ENCODE measurements at regions not wholly inside any gene's neighbourhood (a gene's known extent, or its start where the extent isn't known, plus 50 kb on each side); places are given as distances from the start of the nearest gene placed in this dataset.

GRCh38 chr3:106329521-106329920 is 460.7 kb upstream of the CBLB start (continued):
- TF ChIP-seq ZNF462 (CRISPR knock-in tag; IDR thresholded peaks at IDR 0.05) (no peak), EZH2phosphoT487 (IDR thresholded peaks at IDR 0.05; ENCODE audit: unreplicated experiment) (no peak)

GRCh38 chr3:106331636-106332035 is 462.8 kb upstream of the CBLB start:
- H4K20me1 ChIP-seq (replicated peaks; ENCODE audit: insufficient read depth) = no peaks in the 10 kb centered on the region
- H3F3A ChIP-seq (replicated peaks; ENCODE audit: low read depth) = no peaks in the 10 kb centered on the region
- Mint-ChIP-seq H3K36me3 (ENCODE audit: low read depth) (no peaks in the 10 kb centered on the region), H3K27ac (no peak overlapping the region), H3K4me1 (no peaks in the 10 kb centered on the region), H3K9me3 (no peaks in the 10 kb centered on the region), H3K4me3 (no peak overlapping the region), H3K27me3 (ENCODE audit: insufficient read depth, low read depth, poor library complexity) (no peaks in the 10 kb centered on the region)
- H3K79me2 ChIP-seq (replicated peaks; ENCODE audit: insufficient read depth) = no peaks in the 10 kb centered on the region
- no peak for DNase-seq (ENCODE audit: low spot score)
- H3K4me2 ChIP-seq = no peak overlapping the region
- no peak for ATAC-seq
- no peak overlapping the region for H3K27ac ChIP-seq (ENCODE audit: low read depth)
- no peaks in the 10 kb centered on the region for H3K4me1 ChIP-seq (ENCODE audit: insufficient read depth)
- no peaks in the 10 kb centered on the region for H3K9me2 ChIP-seq (ENCODE audit: insufficient read depth)
- no peaks in the 10 kb centered on the region for H3K36me3 ChIP-seq (ENCODE audit: insufficient read depth)
- TF ChIP-seq ZNF331 (CRISPR knock-in tag; IDR thresholded peaks at IDR 0.05; ENCODE audit: low read depth) (no peak), STAT1 (IDR thresholded peaks at IDR 0.05; ENCODE audit: unreplicated experiment) (no peak), EZH2phosphoT487 (IDR thresholded peaks at IDR 0.05; ENCODE audit: unreplicated experiment) (no peak), NANOG (IDR thresholded peaks at IDR 0.05; ENCODE audit: borderline replicate concordance) (no peak), POLR2AphosphoS5 (IDR thresholded peaks at IDR 0.05; ENCODE audit: low read depth) (no peak), ETS1 (IDR thresholded peaks at IDR 0.05) (no peak)
- no peak overlapping the region for H3K4me3 ChIP-seq
- no peak overlapping the region for H2AFZ ChIP-seq
- H3K27me3 ChIP-seq (ENCODE audit: insufficient read depth) = no peaks in the 10 kb centered on the region

Measured in GM23338 (cell line).